Stimulated activated memory B cell treated with anti-CD40 and anti-IgM and Interleukin-4, amounts not matched to agents 10 μg/mL and 1 μg/mL and 100 μg/mL, for 72 hours (primary cell): ENCODE measurements at regions not wholly inside any gene's neighbourhood (a gene's known extent, or its start where the extent isn't known, plus 50 kb on each side); places are given as distances from the start of the nearest gene placed in this dataset.

Experiments
- ATAC-seq: fragments of 150-1000 bp; cut with Tn5 transposase; 2 replicates; pipeline ENCODE4 v1.10.0; 2021
- H3K27ac Mint-ChIP-seq: one replicate; pipeline ENCODE4 v1.8.0; 2022; ENCODE audit warnings: mild to moderate bottlenecking, mixed read lengths
- H3K27me3 Mint-ChIP-seq: one replicate; pipeline ENCODE4 v1.8.0; 2022; ENCODE audit warnings: mixed read lengths
- H3K36me3 Mint-ChIP-seq: one replicate; pipeline ENCODE4 v1.8.0; 2022; ENCODE audit warnings: mixed read lengths
- H3K4me1 Mint-ChIP-seq: one replicate; pipeline ENCODE4 v1.8.0; 2022; ENCODE audit warnings: mixed read lengths
- H3K4me3 Mint-ChIP-seq: one replicate; pipeline ENCODE4 v1.8.0; 2022; ENCODE audit warnings: mild to moderate bottlenecking, moderate library complexity, mixed read lengths
- H3K9me3 Mint-ChIP-seq: one replicate; pipeline ENCODE4 v1.8.0; 2022; ENCODE audit warnings: mixed read lengths

DNA sequence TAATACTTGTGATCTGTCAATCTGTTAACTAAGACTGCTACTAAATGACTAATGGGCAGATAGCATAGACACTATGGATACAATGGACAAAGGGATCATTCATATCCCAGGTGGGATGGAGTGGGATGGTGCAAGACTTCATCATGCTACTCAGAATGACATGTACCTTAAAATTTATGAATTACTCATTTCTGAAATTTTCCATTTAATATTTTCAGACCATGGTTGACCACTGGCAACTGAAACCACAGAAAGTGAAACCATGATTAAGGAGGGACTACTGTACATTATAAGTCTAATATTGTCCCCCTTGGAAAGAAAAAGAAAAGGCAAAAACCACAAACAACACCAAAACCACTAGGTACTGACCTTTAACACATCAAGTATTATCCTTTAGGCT lies 247.0 kb upstream of the SYT4 start:
- Mint-ChIP-seq H3K4me1 (no peaks in the 10 kb centered on the region), H3K9me3 (no peaks in the 10 kb centered on the region), H3K4me3 (no peak overlapping the region), H3K27ac (no peak overlapping the region), H3K27me3 (no peaks in the 10 kb centered on the region), H3K36me3 (no peaks in the 10 kb centered on the region)
- no peak for ATAC-seq

DNA sequence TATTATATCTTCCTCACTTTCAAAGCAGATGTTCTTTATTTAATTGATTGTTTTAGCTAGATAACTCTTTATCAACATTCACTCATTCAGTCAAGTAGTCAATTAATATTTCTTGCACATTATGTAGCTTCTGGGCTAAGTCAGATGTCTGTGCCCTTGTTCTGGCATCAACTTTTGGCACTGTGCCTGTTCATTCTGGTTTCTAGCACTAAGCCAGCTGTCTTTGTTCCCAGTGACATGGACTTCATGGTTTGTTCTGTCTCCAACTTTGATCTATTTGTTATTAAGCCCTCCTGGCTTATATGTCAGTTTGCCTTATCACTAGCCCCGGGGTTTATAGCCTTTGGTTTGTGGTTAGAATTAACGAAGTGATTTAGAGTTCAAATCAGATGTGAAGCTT lies 247.9 kb upstream of the SYT4 start:
- no peak for ATAC-seq
- Mint-ChIP-seq H3K27me3 (no peaks in the 10 kb centered on the region), H3K4me3 (no peak overlapping the region), H3K36me3 (no peaks in the 10 kb centered on the region), H3K4me1 (no peaks in the 10 kb centered on the region), H3K9me3 (no peaks in the 10 kb centered on the region), H3K27ac (no peak overlapping the region)

DNA sequence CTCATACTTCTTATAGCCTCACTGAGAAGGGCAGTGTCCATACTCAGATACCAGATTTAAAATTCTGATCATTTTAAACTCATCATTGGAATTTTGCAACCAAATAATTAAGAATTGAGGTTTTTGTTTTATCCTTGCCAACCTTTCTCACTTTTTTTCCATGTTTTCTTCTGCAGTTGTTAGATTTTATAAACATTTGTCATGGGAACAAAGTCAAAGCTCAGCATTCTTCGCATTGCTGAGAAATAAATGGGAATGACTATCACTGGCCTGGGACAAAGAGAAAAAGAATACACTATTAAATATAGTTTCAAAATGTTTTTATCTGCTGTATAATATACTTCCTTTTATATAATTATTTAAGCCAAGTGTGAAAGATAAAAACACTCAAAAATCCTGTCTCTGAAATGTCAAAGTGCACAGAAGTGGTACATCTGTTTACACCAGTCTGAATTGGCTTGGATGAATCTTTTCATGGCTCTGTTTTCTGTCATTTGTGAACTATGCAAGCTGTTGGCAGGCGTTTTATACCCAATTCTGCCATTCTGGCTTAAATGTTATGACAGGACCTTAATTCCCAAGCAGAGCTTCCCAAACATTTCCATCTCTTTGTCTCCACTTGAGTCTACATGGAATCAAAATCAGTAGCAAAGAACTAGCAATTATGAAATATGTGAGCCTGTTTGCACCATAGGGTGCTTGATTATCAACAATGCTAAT lies 249.3 kb upstream of the SYT4 start:
- no peak overlapping the region for H3K27ac Mint-ChIP-seq
- no peaks in the 10 kb centered on the region for H3K9me3 Mint-ChIP-seq
- H3K36me3 Mint-ChIP-seq = no peaks in the 10 kb centered on the region
- no peaks in the 10 kb centered on the region for H3K4me1 Mint-ChIP-seq
- no peak overlapping the region for H3K4me3 Mint-ChIP-seq
- no peak for ATAC-seq
- H3K27me3 Mint-ChIP-seq = no peaks in the 10 kb centered on the region

DNA sequence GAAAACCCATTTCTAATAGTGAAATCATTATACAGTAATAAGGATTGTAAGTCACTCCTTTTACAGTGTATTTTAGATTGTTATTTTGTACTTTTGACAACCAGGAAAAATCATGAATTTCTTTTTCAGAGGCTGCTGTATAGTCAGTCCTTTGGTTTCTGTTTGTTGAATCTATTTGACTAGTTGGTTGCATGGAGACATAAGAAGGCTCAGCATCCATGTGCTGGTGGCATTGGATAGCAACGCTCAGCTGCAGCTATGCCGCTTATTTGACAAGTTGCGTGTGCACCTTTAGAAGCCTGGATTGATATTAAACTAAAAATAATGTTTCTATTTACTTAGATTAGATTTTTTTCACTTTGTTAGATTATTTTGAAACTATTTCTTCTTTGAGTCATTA lies 254.1 kb upstream of the SYT4 start:
- Mint-ChIP-seq H3K27me3 (no peaks in the 10 kb centered on the region), H3K4me3 (no peak overlapping the region), H3K9me3 (no peaks in the 10 kb centered on the region), H3K36me3 (no peaks in the 10 kb centered on the region), H3K27ac (no peak overlapping the region), H3K4me1 (no peaks in the 10 kb centered on the region)
- ATAC-seq = no peak

DNA sequence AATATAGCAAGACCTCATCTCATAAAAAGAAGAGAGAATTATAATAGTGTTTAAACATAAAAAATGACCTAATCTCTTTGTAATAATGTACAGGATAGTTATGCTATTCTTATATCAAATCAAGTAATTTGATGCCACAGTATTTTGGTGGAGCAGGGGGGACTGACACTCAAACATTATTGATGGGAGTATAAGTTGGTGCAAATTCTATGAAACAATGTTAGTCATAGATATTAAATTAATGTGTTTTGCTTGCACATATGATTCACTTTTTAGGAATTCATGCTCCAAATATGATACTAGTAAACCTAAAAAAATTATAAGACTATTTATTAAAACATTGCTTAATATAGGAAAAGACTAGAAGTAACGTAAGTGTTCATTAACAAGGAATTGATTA lies 256.1 kb upstream of the SYT4 start:
- no peaks in the 10 kb centered on the region for H3K27me3 Mint-ChIP-seq
- no peaks in the 10 kb centered on the region for H3K36me3 Mint-ChIP-seq
- no peaks in the 10 kb centered on the region for H3K4me1 Mint-ChIP-seq
- no peak overlapping the region for H3K27ac Mint-ChIP-seq
- H3K4me3 Mint-ChIP-seq = no peak overlapping the region
- no peak for ATAC-seq
- H3K9me3 Mint-ChIP-seq = no peaks in the 10 kb centered on the region

DNA sequence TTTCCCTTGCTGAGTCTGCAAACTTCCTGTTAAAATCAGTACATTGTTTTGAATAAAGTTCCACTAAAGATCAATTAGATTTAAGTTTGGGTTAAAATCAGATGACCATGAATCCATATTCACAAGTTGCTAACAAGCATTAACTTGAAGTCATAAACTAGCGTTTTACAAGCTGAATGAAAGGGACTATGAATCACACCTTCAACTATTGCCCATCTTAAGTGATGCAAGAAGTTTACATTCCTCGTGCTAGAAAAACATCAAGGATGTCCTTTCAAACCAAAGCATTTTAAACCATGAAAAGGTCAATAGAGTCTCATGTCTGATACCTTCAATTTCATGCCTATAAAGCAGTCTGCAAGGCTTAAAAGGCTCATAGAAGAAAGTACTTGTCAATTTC lies 257.2 kb upstream of the SYT4 start:
- Mint-ChIP-seq H3K36me3 (no peaks in the 10 kb centered on the region), H3K27me3 (no peaks in the 10 kb centered on the region), H3K4me1 (no peaks in the 10 kb centered on the region), H3K27ac (no peak overlapping the region), H3K4me3 (no peak overlapping the region), H3K9me3 (no peaks in the 10 kb centered on the region)
- ATAC-seq = no peak

DNA sequence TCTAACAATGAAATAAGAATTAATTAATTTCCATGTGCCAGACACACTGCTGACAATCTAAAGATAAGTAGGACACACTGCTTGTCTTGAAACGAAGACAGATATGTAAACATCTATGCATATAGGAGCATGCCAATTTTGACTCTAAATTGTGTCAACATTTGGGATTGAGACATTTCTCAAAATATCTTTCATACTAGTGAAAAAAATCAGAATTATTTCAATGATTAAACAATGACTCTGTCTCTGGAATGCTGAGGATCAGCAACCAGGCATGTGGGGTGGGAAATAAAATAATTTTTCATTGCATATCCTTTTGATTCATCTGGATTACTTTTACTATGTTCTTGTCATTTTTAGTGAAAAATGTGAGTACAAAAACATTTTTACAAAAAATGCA lies 262.6 kb upstream of the SYT4 start:
- no peak for ATAC-seq
- H3K27ac Mint-ChIP-seq = no peak overlapping the region
- no peak overlapping the region for H3K4me3 Mint-ChIP-seq
- H3K27me3 Mint-ChIP-seq = no peaks in the 10 kb centered on the region
- no peaks in the 10 kb centered on the region for H3K4me1 Mint-ChIP-seq
- no peaks in the 10 kb centered on the region for H3K9me3 Mint-ChIP-seq
- H3K36me3 Mint-ChIP-seq = no peaks in the 10 kb centered on the region

DNA sequence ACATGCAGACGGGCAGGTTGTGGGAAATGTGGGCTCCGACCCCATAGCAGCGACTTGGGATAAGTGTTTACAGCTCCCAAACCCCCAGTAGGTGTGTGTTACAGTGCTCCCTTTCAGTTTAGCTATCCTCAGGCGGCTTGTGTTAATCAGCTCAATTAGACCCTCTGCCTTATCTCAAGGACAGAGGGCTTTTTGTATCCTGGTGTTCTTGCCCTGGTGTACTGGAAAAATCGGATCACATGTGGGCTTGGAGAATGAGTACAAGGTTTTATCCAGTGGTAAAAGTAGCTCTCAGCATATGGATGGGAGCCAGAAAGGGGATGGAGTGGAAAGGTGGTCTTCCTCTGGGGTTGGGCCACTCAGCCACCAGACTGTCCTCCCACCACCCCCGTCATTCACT lies 264.7 kb upstream of the SYT4 start:
- Mint-ChIP-seq H3K4me3 (no peak overlapping the region), H3K36me3 (no peaks in the 10 kb centered on the region), H3K27ac (no peak overlapping the region)

DNA sequence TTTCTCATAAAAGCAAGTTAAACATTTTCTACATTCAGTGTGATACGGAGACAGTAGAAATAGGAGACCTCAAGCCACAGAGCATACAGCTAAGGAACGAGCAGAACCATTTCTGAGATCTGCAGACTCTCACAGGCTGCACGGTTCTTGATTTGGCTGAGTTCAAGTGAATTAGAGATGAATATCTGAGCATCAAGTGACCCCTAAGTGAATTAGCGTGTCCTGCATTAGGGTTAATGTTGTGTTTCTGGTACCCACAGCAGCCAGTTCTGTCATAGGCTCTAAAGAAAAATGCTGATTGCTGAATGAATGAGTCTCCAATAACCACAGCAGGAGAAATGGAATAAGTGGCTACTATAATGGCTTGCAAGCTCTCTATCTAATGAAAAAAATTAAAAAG lies 265.9 kb upstream of the SYT4 start:
- ATAC-seq = no peak
- H3K9me3 Mint-ChIP-seq = no peaks in the 10 kb centered on the region
- H3K4me1 Mint-ChIP-seq = no peaks in the 10 kb centered on the region
- H3K36me3 Mint-ChIP-seq = no peaks in the 10 kb centered on the region
- H3K27ac Mint-ChIP-seq = no peak overlapping the region
- no peak overlapping the region for H3K4me3 Mint-ChIP-seq
- no peaks in the 10 kb centered on the region for H3K27me3 Mint-ChIP-seq

More for the DNA sequence above, 264.7 kb upstream of the SYT4 start:
- Mint-ChIP-seq H3K27me3 (no peaks in the 10 kb centered on the region), H3K9me3 (no peaks in the 10 kb centered on the region), H3K4me1 (no peaks in the 10 kb centered on the region)
- no peak for ATAC-seq

DNA sequence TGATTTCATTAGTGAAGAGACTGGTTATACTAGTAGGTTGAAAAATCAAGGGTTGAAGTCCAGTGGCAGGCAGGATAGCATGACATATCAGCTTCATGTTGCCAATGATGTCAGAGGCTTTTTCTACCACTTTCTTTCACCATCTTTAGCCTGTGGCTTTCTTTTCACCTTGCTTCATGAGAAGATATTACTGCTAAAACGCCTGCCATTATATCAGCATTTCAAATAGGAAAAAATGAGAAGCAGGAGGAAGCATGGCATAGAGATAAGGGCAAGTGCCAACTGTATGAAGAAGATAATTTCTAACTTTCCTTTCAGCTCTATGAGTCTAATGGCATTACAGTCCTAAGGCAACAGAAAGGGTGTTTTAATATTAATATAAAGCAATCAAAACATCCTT lies 270.2 kb upstream of the SYT4 start:
- H3K9me3 Mint-ChIP-seq = peaks cover 16% of the 10 kb centered on the region
- H3K4me1 Mint-ChIP-seq = no peaks in the 10 kb centered on the region
- ATAC-seq = no peak
- no peak overlapping the region for H3K27ac Mint-ChIP-seq
- no peak overlapping the region for H3K4me3 Mint-ChIP-seq
- no peaks in the 10 kb centered on the region for H3K36me3 Mint-ChIP-seq
- no peaks in the 10 kb centered on the region for H3K27me3 Mint-ChIP-seq

DNA sequence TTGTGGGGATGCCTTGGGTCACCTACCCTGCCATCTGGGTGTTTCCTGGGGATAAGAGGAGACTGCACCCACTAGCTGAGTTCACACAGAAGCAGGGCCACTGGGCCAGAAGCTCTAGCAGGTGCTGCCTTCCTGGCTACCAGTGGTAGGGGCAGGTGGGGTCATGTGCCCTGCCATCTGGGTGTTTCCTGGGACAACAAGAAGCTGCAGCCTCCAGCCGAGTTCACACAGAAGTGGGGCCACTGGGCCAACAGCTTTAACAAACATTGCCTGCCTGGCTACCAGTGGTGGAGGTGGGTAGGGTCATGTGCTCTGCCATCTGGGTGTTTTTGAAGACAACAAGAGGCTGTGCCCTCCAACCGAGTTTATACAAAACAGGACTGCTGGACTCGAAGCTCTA lies 282.2 kb upstream of the SYT4 start:
- Mint-ChIP-seq H3K27ac (no peak overlapping the region), H3K4me3 (no peak overlapping the region), H3K9me3 (peaks cover 11% of the 10 kb centered on the region), H3K4me1 (no peaks in the 10 kb centered on the region), H3K27me3 (peaks cover 9% of the 10 kb centered on the region), H3K36me3 (no peaks in the 10 kb centered on the region)
- ATAC-seq = no peak

DNA sequence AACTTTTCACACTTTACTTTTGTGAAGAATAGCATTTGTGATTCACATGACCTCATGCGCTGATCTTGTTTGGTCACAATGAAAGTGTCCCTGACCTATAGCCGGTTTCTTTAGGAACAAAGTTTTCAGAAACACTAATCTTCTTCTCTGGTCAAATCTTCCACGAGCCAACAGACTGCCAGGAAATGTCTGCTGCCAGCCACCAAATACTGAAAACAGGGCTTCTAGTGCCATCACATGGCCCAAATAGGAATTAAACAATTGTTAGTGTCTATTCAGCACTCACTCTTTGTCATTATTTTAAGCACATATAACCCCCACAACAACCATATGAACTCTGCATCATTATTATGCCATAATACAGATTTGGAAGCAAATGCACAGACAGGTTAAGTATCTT lies 286.5 kb upstream of the SYT4 start:
- Mint-ChIP-seq H3K4me1 (no peaks in the 10 kb centered on the region), H3K27ac (no peak overlapping the region), H3K27me3 (peaks cover 10% of the 10 kb centered on the region), H3K4me3 (no peak overlapping the region), H3K36me3 (no peaks in the 10 kb centered on the region), H3K9me3 (no peaks in the 10 kb centered on the region)
- ATAC-seq = peak; percentile 40

DNA sequence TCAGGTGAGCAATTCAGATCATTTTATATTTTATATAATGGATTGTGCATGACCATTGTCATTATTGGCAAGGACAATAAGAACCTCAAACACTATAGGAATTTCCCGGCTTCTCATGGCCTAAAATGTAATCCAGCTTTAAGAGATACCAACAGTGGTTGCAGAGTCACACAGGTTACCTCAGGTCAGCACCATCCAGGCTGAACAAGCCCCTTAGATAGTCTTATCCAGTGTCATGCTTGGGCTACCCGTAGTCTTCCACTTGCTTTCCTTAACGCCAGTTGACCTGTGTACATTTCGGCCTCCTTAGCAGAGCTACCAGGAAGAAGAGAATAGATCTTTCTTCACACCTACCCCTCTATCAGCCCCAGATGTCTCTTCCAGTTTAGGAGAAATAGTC lies 293.3 kb upstream of the SYT4 start:
- H3K9me3 Mint-ChIP-seq = no peaks in the 10 kb centered on the region
- no peaks in the 10 kb centered on the region for H3K4me1 Mint-ChIP-seq
- no peak overlapping the region for H3K27ac Mint-ChIP-seq
- H3K4me3 Mint-ChIP-seq = no peak overlapping the region
- H3K36me3 Mint-ChIP-seq = no peaks in the 10 kb centered on the region
- no peak for ATAC-seq
- H3K27me3 Mint-ChIP-seq = no peaks in the 10 kb centered on the region

DNA sequence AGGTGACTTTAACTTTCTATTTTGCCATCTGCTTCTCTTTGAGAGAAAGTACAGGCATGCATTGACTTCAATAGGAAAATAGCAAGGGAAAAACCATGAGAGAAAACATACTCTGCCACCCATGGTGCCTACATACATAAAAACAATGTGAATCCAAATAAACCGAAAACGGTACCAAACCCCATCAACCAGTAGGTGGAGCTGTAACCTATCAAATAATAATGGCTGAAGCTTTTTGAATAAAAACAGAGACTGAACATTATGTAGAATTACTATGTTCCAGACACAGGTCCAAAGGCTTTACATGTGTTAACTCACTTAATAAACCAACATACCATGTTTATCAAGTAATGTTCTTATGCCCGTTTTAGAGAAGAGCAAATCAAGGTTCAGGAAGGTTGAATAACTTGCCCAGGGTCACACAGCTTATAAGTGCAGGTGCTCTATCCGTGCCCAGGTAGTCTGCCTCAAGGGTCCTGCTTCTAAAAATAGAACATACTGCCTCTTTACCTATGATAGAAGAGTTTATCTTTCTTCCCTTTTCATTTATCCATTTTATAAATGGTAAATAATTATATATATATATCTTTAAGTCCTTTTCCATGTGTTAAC lies 293.9 kb upstream of the SYT4 start:
- Mint-ChIP-seq H3K36me3 (no peaks in the 10 kb centered on the region), H3K9me3 (no peaks in the 10 kb centered on the region), H3K4me3 (no peak overlapping the region), H3K27ac (no peak overlapping the region), H3K4me1 (no peaks in the 10 kb centered on the region), H3K27me3 (no peaks in the 10 kb centered on the region)
- ATAC-seq = no peak

DNA sequence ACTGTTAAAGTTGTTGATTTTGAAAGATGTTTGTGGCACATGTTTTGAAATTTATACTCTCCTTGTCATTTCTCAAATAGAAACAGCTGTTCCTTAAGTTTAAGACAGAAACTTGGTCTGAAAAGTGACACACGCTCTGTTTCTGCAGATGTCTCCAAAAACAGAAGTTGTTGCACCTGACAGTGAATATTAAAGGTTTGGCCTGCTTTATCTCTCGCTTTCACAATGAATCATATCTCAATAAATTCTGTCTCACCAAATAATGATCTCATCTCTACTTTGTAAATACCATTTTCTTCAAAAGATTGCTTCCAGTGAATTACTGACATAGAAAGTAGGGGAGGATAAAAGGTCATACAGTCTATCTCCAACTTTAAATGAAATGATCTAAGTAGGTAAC lies 294.9 kb upstream of the SYT4 start:
- peak; percentile 62 for ATAC-seq
- Mint-ChIP-seq H3K4me3 (no peak overlapping the region), H3K36me3 (no peaks in the 10 kb centered on the region), H3K27me3 (no peaks in the 10 kb centered on the region), H3K9me3 (no peaks in the 10 kb centered on the region), H3K27ac (no peak overlapping the region), H3K4me1 (no peaks in the 10 kb centered on the region)

DNA sequence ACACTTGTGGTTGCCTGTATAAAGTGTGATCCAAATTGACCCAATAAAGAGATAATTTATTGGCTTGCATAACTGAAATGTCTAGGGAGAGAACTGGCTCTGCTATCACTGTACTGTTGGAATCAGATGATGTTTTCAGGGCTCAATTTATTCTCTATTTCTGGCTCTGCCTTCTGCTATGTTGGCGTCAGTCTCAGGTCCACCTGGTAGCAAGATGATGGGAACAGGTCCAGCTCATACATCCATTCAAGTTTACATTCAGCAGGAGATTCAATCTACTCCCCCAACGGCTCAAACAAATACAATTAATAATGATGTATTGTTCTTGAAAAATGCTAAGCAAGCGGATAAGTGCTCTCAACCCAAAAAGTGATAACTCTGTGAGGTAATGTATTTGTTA lies 297.7 kb upstream of the SYT4 start:
- no peaks in the 10 kb centered on the region for H3K9me3 Mint-ChIP-seq
- no peak overlapping the region for H3K4me3 Mint-ChIP-seq
- H3K27ac Mint-ChIP-seq = no peak overlapping the region
- H3K27me3 Mint-ChIP-seq = no peaks in the 10 kb centered on the region
- no peaks in the 10 kb centered on the region for H3K36me3 Mint-ChIP-seq
- H3K4me1 Mint-ChIP-seq = no peaks in the 10 kb centered on the region
- no peak for ATAC-seq
